ENCODE measurements at regions not wholly inside any gene's neighbourhood (a gene's known extent, or its start where the extent isn't known, plus 50 kb on each side); places are given as distances from the start of the nearest gene placed in this dataset.

GRCh38 chr15:93294896-93295295, 205.9 kb upstream of the RGMA start:
- DNase-seq (ENCODE audit: low spot score) (no peak), ATAC-seq (ENCODE audit: insufficient number of reproducible peaks, low FRiP score, low read depth) (no peak)
- H3K9me3 ChIP-seq, result no peaks in the 10 kb centered on the region
- no peak overlapping the region for H3K27ac ChIP-seq
- TF ChIP-seq, protein P1, sequence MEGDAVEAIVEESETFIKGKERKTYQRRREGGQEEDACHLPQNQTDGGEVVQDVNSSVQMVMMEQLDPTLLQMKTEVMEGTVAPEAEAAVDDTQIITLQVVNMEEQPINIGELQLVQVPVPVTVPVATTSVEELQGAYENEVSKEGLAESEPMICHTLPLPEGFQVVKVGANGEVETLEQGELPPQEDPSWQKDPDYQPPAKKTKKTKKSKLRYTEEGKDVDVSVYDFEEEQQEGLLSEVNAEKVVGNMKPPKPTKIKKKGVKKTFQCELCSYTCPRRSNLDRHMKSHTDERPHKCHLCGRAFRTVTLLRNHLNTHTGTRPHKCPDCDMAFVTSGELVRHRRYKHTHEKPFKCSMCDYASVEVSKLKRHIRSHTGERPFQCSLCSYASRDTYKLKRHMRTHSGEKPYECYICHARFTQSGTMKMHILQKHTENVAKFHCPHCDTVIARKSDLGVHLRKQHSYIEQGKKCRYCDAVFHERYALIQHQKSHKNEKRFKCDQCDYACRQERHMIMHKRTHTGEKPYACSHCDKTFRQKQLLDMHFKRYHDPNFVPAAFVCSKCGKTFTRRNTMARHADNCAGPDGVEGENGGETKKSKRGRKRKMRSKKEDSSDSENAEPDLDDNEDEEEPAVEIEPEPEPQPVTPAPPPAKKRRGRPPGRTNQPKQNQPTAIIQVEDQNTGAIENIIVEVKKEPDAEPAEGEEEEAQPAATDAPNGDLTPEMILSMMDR (IDR thresholded peaks at IDR 0.05), result no peak
- H3K4me3 ChIP-seq, result no peak overlapping the region
- no peaks in the 10 kb centered on the region for H3K27me3 ChIP-seq (replicated peaks; ENCODE audit: insufficient read depth)
- no peaks in the 10 kb centered on the region for H3K36me3 ChIP-seq
- H3K4me1 ChIP-seq (ENCODE audit: control insufficient read depth in 1 of 2, low read depth in 2 of 2), result no peaks in the 10 kb centered on the region

GRCh38 chr15:93294066-93294465, 205.1 kb upstream of the RGMA start:
- Histone ChIP-seq H3K9me3 (no peaks in the 10 kb centered on the region), H3K36me3 (no peaks in the 10 kb centered on the region)
- TF ChIP-seq, protein P1 (IDR thresholded peaks at IDR 0.05), result no peak

DNA sequence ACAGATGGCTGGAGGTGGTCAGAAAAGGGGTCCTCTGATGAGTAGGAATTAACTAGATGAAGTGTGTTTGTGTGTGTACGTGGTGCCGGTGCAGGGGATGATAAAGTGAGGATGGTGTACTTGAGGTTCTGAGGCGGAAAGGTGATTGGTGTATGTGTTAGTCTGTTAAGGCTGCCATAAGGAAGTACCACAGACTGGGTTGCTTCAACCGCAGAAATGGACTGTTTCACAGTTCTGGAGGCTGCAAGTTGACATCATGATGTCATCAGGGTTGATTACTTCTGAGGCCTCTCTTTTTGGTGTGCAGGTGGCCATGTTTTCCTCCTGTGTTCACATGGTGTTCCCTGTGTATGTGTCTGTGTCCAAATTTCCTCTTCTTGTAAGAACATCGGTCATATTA, 202.4 kb upstream of the RGMA start:
- H3K36me3 ChIP-seq, result no peaks in the 10 kb centered on the region
- TF ChIP-seq, protein P1 (IDR thresholded peaks at IDR 0.05), result no peak
- no peaks in the 10 kb centered on the region for H3K4me1 ChIP-seq (ENCODE audit: control insufficient read depth in 1 of 2, low read depth in 2 of 2)
- no peaks in the 10 kb centered on the region for H3K9me3 ChIP-seq
- no peak overlapping the region for H3K27ac ChIP-seq
- DNase-seq (ENCODE audit: low spot score) (no peak), ATAC-seq (ENCODE audit: insufficient number of reproducible peaks, low FRiP score, low read depth) (no peak)
- H3K27me3 ChIP-seq (replicated peaks; ENCODE audit: insufficient read depth), result no peaks in the 10 kb centered on the region
- H3K4me3 ChIP-seq, result no peak overlapping the region

More at GRCh38 chr15:93294066-93294465, 205.1 kb upstream of the RGMA start:
- Histone ChIP-seq H3K27me3 (replicated peaks; ENCODE audit: insufficient read depth) (no peaks in the 10 kb centered on the region), H3K27ac (no peak overlapping the region), H3K4me3 (no peak overlapping the region), H3K4me1 (ENCODE audit: control insufficient read depth in 1 of 2, low read depth in 2 of 2) (no peaks in the 10 kb centered on the region)
- no peak for DNase-seq (ENCODE audit: low spot score)
- ATAC-seq (ENCODE audit: insufficient number of reproducible peaks, low FRiP score, low read depth), result no peak

- no peak overlapping the region for H3K27ac ChIP-seq
- H3K4me3 ChIP-seq, result no peak overlapping the region
- no peak for DNase-seq (ENCODE audit: low spot score)
- H3K27me3 ChIP-seq (replicated peaks; ENCODE audit: insufficient read depth), result no peaks in the 10 kb centered on the region
- no peaks in the 10 kb centered on the region for H3K4me1 ChIP-seq (ENCODE audit: control insufficient read depth in 1 of 2, low read depth in 2 of 2)
- H3K9me3 ChIP-seq, result no peaks in the 10 kb centered on the region
- no peak for ATAC-seq (ENCODE audit: insufficient number of reproducible peaks, low FRiP score, low read depth)
- no peaks in the 10 kb centered on the region for H3K36me3 ChIP-seq
- TF ChIP-seq, protein P1 (IDR thresholded peaks at IDR 0.05), result no peak
Measured at GRCh38 chr15:93290618-93290946, 201.6 kb upstream of the RGMA start.

DNA sequence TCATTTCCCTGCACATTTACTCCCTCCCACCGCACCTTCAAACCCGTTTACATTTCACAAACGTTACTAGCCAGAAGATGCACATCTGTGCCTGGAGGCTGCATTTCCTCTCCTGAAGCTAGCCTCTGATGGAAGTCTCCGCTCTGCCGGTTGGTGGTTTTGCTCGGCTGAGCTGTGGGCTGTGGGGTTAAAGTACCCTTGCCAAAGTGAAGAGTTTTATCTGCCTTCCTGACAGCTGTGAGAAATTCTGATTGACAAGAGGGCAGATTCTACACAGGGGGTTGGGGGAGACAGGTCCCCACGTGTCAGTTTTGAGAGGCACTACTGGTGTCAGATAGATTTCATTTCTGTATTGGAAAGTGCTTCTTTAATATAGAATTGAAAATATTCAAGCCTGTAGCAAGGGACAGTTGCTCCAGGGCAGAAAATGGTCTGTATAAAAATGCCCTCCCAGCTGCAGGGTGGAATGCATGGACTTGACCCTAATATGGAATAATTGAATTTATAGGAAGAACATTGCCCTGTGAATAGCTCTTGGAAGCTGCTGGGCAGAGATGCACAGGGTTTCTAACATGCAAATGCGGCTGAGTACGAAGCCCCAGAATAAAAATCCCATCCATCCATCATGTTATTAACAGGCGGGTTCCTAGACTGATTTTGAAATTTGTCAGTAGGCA, 201.1 kb upstream of the RGMA start:
- ATAC-seq (ENCODE audit: insufficient number of reproducible peaks, low FRiP score, low read depth) (no peak), DNase-seq (ENCODE audit: low spot score) (no peak)
- H3K36me3 ChIP-seq, result no peaks in the 10 kb centered on the region
- H3K4me3 ChIP-seq, result no peak overlapping the region
- no peak overlapping the region for H3K27ac ChIP-seq
- no peaks in the 10 kb centered on the region for H3K4me1 ChIP-seq (ENCODE audit: control insufficient read depth in 1 of 2, low read depth in 2 of 2)
- no peaks in the 10 kb centered on the region for H3K9me3 ChIP-seq
- H3K27me3 ChIP-seq (replicated peaks; ENCODE audit: insufficient read depth), result no peaks in the 10 kb centered on the region
- TF ChIP-seq, protein P1 (IDR thresholded peaks at IDR 0.05), result no peak
